LHCN-M2 (cell line): ENCODE measurements at regions not wholly inside any gene's neighbourhood (a gene's known extent, or its start where the extent isn't known, plus 50 kb on each side); places are given as distances from the start of the nearest gene placed in this dataset.

Experiments used
- DNase-seq: peaks from one replicate; pipeline ENCODE4 v3.0.0-alpha.2; 2012; ENCODE audit warnings: low read depth

DNA sequence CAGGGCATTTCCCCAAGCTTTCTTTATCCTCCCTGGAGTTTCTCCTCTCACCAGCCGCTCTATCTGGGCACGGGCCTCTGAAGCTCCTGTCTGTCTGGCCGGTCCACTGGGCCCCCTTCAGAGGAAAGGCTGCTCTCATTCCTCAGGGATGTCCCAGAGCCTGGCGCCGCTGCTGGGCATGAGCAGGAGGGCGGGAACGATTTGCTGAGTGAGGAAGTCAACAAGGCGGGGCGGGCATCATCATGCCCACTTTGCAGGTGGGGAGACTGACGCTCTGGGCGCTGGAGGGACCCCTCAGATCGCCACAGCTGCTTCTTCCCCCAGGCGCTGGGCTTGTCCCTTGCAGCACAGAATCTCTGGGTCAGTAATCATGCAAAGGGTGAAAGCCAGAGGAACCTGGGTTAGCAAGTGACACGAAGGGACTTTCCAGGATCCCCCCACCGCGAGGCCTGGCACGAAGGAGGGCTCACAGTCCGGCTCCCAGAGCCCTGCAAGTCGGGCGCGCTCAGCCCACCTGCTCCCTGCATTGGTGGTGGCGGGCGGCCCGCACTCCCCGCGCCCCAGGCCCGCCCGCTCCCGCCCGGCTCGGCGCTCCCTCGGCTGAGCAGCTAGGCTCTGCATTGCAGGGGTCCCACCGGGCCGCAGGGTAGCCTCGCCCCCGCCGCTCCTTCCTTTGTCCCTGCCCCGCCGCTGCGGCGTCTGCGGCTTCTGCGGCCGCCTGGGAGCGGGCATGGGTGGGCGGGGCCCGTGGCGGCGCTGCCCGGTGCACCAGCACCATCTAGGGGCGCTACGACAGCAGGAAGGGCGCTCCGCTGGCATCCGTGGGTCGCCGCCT is 157.8 kb downstream of the CYRIA start:
- peak; percentile 4 for DNase-seq

DNA sequence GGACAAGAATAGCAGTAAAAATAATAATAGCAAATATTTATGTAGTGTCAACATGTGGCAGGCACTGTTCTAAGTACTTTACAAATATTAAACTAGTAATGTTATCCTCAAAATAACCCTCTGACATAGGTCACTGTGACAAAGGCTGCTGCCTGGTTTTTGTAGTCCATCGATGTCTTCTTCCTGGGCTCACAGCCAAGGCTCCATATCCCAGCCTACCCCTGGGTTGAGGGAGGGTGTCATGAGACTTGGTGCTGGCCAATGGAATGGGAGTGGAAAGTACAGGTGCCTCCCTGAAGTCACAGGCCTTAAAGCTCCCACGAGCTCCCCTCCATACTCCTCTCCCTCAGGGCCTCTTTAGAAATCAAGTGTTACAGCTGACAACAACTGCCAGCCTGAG is 159.3 kb downstream of the CYRIA start:
- DNase-seq: no peak

DNA sequence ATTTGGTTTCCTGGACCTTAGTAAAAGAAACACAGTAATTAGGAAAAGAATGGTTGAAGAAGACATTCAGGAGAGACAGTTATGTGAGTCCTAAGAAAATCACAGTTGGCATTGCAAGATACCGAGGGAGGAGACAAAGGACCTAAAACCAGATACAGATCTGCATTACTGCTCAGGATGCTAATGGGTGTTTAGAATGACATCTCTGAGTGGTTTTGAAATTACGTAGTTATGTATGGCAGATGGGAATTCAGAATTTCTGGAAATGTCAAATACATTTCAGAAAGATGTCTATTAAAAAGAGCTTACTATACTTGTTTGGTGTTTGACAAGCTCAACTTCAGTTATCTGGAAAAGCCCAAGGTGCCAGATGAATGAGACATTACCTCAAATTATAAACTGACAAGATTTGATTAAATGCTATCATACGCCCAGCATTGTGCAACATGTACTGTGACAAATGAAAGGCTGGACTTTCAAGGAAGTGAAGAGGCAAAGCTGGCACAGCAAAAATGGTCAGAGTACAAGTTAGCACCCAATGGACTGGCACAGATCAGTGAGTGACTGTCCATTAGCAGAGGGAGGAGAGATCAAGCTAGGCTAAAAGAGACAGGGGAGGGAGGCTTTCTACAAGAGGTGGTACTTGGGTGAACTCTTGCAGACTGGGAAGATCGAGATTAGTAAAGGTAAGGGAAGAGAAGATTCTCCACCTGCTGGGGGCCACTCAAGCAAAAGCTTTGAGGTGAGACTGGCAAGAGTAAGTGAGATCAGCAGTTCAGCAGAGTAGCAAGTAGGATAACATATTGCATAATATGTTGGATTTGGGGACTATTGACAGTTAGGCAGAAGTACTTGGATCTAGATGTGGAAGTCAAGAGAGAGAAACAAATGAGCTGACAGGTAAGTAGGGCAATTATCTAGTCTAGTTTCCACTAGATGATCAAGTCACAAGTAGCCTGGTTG is 168.9 kb downstream of the CYRIA start:
- DNase-seq: no peak

DNA sequence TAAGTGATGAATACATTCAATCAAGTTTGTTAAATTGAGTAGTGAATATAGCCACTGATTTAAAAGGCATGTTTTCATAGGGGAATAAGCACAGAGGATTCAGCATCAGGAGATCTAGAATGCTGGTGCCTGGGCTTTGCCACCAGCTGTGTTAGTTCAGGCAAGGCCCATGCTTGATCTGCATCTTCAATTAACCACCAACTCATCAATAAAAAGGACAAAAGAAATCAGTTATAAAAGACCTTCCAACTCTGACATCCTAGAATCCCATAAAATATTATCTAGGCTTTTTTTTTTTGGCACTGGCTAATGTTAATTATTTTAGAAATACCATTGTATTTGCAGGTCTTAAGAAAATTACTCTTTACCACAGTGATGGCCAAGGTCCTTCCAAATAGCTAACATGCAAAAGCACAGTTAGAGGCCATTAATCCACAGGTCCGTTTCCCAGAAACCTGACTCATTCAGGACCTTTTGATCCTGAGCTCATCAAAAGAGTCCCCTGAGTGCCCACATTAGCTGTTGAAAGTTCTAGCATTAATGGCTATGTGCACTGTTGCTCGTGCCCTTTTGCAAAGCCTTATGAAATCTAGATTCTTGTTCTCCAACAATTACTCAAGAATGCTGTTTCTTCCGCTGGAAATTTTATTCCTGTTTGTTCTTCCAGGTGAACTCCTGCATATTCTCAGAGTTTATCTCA is 170.0 kb downstream of the CYRIA start:
- DNase-seq: no peak

DNA sequence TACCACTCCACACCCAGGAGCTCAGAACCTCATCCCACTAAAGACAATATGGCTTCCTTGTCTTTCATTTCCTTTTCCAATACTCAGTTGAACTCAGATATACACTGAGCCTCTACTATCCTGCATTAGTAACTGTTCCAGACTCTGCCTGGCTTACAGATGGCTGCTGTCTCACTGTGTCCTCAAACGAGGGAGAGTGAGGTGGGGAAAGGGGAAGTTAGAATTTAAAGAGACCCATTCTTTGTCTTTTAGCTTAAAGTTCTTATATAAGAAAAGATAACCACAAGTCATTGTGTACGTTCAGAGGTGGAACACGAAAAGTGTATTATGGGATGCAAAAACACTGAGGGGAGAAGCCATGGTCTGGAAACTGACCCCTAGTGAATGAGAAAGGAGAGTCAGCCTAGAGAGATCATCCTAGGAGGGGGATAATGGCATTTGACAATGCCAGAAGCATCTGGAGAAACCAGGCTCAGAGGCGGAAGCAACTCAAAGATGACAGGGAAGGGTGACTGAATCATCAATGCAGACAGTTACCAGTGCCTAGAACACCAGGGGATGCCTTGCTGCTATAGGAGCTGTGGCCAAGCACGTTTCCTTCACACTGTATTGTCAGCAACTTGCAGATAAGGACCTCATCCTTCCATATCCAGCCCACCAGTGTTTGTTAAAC is 170.7 kb downstream of the CYRIA start:
- no peak for DNase-seq

DNA sequence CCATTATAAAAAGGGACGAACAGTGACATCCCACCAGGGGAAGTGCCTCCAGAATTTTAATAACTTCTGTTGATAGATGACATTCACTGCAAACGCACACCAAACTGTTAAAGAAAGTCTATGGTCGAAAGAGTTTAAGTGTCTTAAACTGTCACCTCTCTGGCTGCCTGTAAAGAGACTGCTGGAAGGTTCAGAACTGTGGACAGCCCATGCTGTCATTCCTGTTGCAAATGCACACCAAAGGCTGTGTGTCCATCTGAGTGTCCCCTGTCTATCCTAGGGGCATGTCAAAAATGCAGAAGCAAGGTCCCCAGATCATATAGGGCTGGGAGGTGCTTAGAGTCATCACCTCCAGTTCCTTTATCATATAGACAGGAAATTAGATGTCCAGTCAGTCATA is 171.8 kb downstream of the CYRIA start:
- no peak for DNase-seq

DNA sequence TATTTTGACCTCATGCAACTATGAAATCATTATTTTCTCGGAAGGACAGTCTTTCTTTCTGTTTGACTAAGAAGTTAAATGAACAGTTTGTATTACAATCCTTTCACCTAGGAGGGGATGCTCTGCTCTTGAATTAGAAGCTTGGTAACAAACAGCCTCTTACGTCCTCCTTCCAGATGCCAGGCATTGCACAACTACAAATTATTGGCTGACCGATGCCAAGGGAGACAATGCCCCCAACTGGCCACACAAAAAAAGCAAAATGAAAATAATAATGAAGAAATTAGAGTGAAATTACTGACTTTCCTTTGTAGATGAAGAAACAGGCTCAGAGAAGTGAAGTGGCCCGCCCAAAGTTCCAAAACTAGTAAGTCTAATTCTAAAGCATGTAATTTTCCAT is 177.9 kb downstream of the CYRIA start:
- DNase-seq: peak; percentile 25

DNA sequence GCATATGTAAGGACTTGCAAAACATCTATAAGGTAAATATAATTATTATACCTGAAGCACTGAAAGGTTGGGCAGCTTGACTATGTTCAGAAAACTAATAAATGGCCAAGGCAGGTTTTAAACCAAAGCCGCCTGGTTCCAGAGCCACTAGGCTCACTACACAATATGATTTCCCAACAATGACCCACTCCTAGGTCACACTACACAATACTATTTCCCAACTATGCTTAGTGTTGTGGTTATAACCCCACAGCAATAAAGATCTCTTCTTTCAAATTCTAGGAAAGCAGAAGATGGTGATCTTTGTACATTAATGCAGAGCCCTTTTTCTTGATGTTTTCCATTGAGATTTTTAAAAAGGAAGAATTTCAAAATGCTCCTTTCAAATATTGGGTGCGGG is 180.4 kb downstream of the CYRIA start:
- no peak for DNase-seq

DNA sequence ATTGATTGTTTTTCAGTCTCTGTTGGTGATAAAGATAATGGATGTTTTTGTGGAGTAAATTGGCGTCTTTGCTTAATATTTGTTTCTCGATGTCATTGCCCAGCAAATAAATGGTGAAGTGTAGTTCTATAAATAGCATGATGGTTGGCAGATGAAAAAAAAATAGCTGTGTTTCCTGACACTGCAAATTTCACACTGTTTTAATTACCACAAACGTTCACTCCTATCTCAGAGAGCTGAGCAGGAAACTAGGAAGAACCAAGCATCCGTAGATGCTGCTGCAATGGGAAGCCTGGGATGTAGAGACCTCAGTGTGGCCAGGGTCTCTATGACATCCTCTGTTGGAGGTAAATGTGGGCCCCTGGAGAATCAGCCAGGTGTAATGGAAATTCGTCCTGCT is 183.2 kb downstream of the CYRIA start:
- no peak for DNase-seq

DNA sequence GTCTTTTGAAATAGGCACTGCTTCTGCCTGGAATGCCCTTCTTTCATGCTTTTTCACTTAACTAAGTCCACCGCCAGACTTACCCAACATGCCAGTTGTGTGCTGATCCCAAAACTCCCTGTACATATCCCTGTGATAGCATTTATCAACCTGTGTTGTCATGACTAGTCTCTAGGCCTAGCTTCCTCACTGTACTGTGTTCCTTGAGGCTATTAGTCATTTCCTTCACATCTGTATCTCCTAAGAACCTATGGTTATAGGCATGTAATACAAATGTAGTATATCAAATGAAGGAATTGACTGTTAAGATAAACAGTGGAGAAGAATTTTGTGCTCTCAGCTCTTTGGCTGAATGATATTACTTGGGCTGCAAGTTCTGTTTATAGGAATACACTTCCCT is 184.3 kb downstream of the CYRIA start:
- no peak for DNase-seq

DNA sequence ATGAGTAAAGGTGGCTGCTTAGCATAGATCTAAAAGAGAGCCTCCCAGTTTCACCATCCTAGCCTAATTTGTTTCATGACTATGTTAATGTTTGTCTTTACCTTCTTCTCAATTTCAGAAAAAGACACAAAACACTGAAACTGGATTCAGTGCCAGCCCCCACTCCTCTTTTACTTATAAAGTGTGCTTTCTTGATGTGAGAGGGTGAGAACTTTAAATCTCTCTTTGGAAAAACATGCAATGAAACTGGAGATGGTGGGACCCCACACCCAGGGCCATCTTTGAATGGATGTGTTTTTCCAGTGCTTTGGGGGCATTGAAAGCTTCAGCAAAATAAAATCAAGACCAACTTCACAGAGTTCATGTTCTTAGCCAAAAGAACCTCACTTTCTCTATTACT is 185.9 kb downstream of the CYRIA start:
- no peak for DNase-seq

DNA sequence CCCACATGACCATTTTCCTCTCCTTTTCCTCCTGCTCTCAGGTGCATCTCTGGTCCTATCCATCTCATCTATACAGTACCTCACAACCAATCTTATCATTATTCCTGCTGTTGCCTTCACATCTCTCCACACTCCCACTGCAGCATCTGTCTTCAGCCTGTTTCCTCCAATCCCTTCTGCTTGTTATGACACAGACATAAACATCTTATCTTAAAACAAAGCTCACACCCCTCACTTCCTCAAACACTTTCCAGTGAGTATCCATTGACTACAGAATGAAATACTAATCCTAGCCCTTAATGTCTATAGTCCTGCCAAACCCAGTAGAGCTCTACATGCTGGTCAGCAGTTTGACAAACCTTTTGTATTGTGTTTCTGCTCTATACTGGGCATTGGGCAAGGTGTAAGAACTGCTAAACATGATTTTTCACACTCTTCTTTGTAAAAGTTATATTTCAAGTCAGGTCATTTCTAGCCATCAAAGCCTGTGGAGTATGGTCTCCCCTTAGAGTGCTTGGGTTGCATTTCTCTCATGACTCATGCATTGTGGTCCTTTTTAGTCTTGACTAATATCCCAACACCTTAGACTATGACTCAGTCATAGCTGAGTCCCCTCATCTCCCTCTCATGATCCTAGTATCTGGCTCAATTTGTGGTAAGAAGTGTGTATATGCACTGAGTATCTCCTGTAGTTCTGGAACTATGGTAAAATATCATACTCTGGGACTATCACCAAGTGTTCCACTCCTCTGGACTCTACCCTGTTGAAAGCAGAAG is 187.0 kb downstream of the CYRIA start:
- DNase-seq: no peak

DNA sequence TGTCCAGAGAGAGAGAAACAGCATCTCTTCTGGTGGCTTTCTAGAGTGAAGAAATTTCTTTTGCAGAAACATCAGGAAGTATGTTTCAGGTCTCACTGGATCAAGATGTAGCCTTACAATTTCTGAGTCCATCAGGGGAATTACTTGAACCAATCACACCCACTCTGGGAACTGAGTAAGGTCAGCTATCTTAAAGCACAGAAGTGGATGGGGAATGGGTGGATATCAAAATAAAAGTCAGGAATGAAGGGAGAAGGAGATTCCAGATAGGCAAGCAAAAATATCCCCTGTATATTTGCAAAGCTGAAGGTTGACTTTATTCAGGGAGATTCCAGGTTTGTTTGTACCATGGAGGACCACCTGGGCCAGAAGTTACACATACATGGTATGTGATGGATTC is 188.0 kb downstream of the CYRIA start:
- DNase-seq: no peak

DNA sequence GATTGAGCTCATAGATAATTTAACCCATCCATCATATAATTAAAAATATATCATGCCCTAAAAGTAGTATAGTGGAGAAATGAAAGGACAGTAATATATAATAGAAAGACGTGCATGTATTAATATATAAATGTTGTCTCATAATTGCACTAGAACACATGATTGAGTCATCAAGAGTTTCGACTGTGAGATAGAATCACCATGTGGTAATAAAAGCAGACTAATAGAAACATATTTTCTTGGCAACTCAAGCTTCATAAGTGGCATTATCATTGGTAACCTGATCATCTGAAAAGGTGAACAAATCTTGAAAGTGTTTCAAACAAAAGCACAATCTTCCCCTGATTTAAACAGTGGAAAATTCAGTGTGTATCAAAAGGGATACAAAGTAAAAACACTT is 188.8 kb downstream of the CYRIA start:
- DNase-seq: no peak

DNA sequence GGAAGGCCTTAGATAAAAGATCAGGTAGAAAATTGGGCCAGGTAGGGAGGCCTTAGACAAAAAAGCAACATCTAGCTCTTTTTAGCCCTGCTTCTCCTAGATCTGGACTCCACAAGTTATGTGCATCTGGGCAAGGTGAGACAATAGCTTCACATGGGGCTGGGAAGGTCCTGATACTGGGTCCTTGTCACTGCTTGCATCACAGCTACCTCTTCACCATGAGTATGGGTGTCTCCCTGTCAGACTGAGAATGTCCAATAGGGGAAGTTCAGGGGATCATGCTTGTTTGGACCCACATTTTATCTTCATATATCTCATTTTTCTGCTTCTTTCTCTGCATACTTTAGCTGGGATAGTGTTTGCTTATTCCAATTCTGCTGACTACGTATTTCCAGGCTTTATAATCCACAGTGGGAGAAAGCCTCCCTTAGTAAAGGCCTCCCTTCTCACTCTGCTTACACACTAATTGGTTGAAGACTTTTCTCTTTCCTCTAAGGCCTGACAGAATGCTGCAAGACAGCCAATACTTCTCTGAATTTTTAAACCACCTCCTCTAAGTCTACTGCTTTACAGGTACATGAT is 189.6 kb downstream of the CYRIA start:
- DNase-seq: no peak

DNA sequence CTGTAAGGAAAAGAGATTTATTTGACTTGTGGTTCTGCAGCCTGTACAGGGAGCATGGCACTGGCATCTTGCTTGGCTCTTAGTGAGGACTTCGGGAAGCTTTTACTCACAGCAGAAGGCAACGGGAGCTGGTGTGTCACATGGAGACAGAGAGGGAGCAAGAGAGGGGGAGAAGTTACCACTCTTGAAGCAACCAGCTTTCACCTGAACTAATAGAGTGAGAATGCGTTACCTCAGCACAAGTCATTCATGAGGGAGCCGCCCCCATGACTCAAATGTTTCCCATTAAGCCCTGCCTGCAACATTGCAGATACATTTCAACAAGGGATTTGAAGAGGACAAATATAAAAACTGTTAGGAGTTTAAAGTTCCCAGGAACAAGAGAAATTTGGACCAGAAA is 190.0 kb downstream of the CYRIA start:
- DNase-seq: no peak

DNA sequence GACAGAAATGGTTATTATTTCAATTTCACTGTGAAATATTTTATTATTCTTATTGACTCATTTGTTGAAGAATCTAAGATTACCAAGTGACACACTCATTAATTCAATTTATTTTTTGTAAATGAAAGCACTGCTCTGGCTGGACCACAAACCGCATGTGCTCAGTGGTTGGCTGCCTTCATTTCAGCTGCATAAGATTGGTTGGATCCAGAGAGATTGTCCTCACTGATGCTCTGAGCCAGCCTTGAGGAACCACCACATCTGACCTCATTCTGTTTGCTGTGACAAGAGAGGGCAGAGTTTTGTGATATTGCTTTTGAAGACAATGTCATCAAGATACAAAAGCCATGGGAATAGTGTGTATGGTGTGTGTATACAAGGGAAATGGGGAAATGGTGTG is 192.1 kb downstream of the CYRIA start:
- no peak for DNase-seq

DNA sequence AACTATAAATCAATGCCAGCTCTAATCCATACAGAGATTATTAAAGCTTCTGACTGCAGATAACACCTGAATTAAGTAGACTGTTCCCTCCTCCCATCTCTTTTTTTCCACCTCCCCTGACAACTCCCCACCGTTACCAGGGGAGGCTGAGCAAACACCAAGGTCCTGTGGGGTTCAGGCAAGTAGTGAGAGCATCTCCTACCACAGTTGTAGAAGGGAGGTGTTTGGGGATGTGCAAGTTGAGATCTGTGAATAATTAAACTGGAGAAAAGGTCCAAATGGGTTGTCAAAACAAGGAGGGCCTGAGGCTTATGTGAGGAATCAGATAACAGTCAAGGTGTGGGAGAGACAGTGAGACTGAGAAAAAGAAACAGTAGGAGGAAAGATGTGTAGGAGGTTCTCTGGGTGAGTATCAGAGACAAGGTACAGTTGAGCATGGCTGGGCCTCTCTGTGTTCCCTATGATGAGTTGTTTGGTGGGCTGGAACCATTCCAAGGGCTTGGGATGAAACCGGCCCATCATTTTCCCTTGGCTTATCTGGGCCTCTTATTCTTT is 194.6 kb downstream of the CYRIA start:
- no peak for DNase-seq

DNA sequence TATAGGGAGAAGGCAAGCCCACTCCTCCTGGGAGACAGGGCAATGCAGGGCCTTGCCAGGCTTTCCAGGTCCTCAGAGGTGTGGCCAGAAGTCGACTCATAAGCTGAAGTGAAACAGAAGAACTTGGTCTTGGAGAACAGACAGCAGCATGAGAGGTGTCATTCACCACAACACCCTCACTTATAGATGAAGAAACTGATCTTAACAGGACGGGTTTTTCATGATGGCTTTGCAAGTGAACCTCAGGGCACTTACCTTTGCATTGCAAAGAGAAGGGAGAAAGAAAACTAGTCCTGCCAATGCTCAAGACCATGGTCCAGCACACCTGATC is 198.8 kb downstream of the CYRIA start:
- no peak for DNase-seq

DNA sequence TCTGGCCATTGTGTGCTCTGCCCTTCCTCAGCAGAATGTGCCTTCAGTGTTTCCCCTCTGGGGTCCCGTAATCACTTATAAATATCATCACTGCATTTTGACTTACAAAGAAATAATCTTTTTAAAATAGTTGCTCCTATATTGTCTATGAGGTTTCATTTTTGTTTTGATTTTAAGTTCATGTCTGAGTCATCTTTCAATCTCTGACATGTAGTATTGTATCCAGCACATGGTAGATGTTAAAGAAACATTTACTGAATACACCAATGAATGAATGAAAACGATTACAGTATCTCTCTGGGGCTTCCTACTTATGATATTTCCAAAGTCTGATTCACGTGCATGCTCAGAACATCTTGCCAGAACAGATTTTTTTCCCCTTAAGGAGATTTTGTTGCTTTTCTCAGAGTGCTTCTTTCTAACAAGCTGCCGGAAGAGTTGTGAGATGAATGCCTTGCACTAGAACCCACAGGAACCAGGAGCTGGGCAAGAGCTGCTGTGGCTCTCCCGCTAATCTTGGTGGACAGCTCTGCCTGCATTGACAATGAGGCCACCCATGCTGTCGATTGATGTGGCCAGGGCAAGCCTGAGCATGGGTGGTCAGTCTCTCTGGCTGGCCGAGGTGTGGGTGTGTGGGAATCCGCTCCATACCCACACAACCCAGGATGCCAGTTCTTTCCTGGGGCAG is 199.4 kb downstream of the CYRIA start:
- DNase-seq: no peak
